Ascending aorta (tissue), 2 donors: ENCODE measurements at regions not wholly inside any gene's neighbourhood (a gene's known extent, or its start where the extent isn't known, plus 50 kb on each side); places are given as distances from the start of the nearest gene placed in this dataset.
"Not testable (repeated sequence)": the region's sequence is repeated elsewhere in the genome, so short reads cannot be mapped to it uniquely, and the experiment has no call there.

Experiments
- DNase-seq, 2 donors: peaks; one replicate each; pipeline ENCODE4 v3.0.0-alpha.2; 2019; ENCODE audit warnings: low spot score in 2 of 2
- H3K27ac ChIP-seq, 2 donors: fragments of 200-600 bp; sonication (generic); one replicate each; pipeline ENCODE4 v1.5.1; 2016 to 2017; ENCODE audit warnings: mild to moderate bottlenecking in 1 of 2
- H3K27me3 ChIP-seq: fragments of 200-600 bp; sonication (generic); one replicate; pipeline ENCODE4 v1.5.1; 2017
- H3K36me3 ChIP-seq, 2 donors: fragments of 200-600 bp; sonication (generic); one replicate each; pipeline ENCODE4 v1.5.1; 2016
- H3K4me1 ChIP-seq, 2 donors: fragments of 200-600 bp; sonication (generic); one replicate each; pipeline ENCODE4 v1.5.1; 2016 to 2017; ENCODE audit warnings: mild to moderate bottlenecking in 1 of 2
- H3K4me3 ChIP-seq, 2 donors: fragments of 200-600 bp; sonication (generic); one replicate each; pipeline ENCODE4 v1.5.1; 2016 to 2017; ENCODE audit warnings: mild to moderate bottlenecking in 1 of 2
- H3K9me3 ChIP-seq, 2 donors: fragments of 200-600 bp; sonication (generic); one replicate each; pipeline ENCODE4 v1.5.1; 2016
- intact Hi-C: fragments of 100-400 bp; cut with DNase I; formaldehyde crosslinking; loops from one replicate; pipeline ENCODE4 v1.15.1; 2023
- TF ChIP-seq, protein P1 (sequence below), 3 experiments: fragments of 200-600 bp in 2 of 3; fragments of 450-650 bp in 1 of 3; sonication (generic) in 2 of 3; IDR thresholded peaks; one replicate each; pipeline ENCODE4 v1.5.1; 2016 to 2019; ENCODE audit warnings: antibody characterized with exemption in 3 of 3, mild to moderate bottlenecking in 1 of 3, moderate library complexity in 1 of 3

DNA sequence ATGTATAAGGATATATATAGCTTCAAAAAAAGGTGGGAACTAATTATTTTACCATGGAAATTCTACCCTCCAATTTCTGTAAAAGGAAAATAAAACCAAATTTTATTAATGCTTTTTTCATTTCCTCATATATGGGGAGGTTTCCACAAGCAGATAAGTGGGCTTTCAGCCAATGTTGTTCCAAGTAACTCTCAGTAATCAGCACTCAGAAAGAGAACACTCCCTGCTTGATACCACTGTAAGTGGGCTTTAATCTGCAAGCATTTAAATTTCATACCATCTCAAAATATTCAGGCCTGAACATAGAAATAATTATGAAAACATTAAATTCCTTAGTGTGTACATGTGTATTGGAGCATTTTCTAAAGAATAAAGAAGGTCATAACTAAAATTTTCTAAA is 827.6 kb downstream of the C12orf50 start:
- H3K27ac ChIP-seq, result no peak overlapping the region
- no peak overlapping the region for H3K4me3 ChIP-seq
- H3K4me1 ChIP-seq, result no peaks in the 10 kb centered on the region
- H3K36me3 ChIP-seq, result no peaks in the 10 kb centered on the region
- TF ChIP-seq, protein P1, sequence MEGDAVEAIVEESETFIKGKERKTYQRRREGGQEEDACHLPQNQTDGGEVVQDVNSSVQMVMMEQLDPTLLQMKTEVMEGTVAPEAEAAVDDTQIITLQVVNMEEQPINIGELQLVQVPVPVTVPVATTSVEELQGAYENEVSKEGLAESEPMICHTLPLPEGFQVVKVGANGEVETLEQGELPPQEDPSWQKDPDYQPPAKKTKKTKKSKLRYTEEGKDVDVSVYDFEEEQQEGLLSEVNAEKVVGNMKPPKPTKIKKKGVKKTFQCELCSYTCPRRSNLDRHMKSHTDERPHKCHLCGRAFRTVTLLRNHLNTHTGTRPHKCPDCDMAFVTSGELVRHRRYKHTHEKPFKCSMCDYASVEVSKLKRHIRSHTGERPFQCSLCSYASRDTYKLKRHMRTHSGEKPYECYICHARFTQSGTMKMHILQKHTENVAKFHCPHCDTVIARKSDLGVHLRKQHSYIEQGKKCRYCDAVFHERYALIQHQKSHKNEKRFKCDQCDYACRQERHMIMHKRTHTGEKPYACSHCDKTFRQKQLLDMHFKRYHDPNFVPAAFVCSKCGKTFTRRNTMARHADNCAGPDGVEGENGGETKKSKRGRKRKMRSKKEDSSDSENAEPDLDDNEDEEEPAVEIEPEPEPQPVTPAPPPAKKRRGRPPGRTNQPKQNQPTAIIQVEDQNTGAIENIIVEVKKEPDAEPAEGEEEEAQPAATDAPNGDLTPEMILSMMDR (IDR thresholded peaks at IDR 0.05), result no peak
- peaks cover 0 to 8% of the 10 kb centered on the region in 2 donors for H3K9me3 ChIP-seq
- no peaks in the 10 kb centered on the region for H3K27me3 ChIP-seq
- intact Hi-C loops, result no loop called here
- no peak for DNase-seq

DNA sequence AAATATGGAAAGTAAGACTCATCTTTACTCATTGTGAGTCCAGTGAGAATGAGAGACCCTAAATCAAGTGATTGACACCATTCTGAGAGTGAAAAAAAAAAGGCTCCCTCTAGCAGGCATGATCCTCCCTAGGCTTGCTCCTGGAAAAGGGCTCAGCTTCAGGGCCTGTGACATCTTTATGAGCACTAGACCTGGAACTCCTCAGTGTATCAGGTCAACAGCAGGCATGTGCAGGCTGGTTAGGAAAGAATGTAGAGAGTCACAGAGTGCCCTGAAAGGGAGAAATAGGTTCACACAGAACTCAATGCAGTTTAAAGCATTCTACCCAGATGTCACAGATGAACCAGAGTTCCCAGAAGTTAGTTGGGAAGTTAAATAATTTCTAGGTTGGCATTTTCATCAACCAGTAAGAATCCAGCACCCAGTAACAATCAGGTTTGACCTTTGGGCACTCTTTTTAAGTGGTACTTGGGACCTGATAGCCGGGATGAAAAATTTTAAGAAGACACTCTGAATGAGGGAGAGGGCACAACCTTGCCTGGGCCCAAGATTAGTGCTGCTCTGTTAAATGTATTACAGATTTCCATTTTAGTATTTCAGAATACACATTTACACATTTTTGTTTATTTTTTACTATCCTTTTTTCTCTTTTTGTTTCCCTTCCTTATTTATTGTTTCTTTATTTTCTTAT is 828.8 kb downstream of the C12orf50 start:
- H3K9me3 ChIP-seq, result peaks cover 0 to 6% of the 10 kb centered on the region in 2 donors
- H3K27ac ChIP-seq, result no peak overlapping the region
- intact Hi-C loops, result no loop called here
- TF ChIP-seq, protein P1 (IDR thresholded peaks at IDR 0.05), result no peak
- H3K4me3 ChIP-seq, result no peak overlapping the region
- H3K27me3 ChIP-seq, result no peaks in the 10 kb centered on the region
- H3K36me3 ChIP-seq, result no peaks in the 10 kb centered on the region
- no peaks in the 10 kb centered on the region for H3K4me1 ChIP-seq
- DNase-seq, result no peak

DNA sequence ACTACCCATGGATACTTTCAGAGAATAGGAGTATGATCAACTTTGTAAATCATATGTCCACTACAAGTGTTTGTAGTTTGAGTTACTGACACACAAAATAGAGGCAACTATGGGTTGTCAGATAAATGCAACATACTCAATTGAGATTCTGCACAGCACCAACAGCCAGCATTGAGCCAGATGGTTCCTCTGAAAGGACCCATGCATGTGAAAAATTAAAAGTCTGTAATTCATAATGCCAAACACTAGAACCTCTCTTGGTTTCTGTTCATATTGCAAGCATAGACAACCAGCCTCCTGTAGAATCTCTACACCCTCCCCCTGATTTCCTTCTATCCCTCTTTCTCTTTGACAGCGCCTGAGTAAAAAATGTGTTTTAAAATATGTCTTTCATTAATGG is 831.0 kb downstream of the C12orf50 start:
- H3K36me3 ChIP-seq, result no peaks in the 10 kb centered on the region
- intact Hi-C loops, result no loop called here
- H3K4me1 ChIP-seq, result no peaks in the 10 kb centered on the region
- no peak overlapping the region for H3K4me3 ChIP-seq
- H3K27ac ChIP-seq, result no peak overlapping the region
- DNase-seq, result no peak
- TF ChIP-seq, protein P1 (IDR thresholded peaks at IDR 0.05), result no peak
- no peaks in the 10 kb centered on the region for H3K27me3 ChIP-seq
- no peaks in the 10 kb centered on the region for H3K9me3 ChIP-seq

DNA sequence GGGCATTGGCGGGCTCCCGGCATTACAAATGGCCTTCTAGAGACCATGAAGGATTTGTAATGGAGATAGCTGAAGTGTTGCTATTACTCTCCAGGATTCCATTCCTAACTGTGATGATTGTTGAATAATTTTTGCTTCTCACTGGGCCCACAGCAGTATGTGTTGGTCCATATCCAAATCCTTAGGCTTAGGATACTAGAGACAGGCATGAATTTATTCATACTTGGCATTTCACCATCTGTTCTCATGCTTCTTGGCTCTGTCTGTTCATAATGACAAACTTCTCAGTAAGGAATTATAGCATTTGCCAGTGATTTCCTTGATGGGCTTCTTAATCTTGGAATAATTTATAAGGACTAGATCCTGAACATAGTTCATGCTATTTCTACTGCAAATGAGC is 832.9 kb downstream of the C12orf50 start:
- H3K4me1 ChIP-seq, result no peaks in the 10 kb centered on the region
- intact Hi-C loops, result no loop called here
- H3K9me3 ChIP-seq, result no peaks in the 10 kb centered on the region
- no peak for DNase-seq
- no peaks in the 10 kb centered on the region for H3K27me3 ChIP-seq
- H3K36me3 ChIP-seq, result no peaks in the 10 kb centered on the region
- no peak overlapping the region for H3K4me3 ChIP-seq
- TF ChIP-seq, protein P1 (IDR thresholded peaks at IDR 0.05), result no peak
- H3K27ac ChIP-seq, result no peak overlapping the region

DNA sequence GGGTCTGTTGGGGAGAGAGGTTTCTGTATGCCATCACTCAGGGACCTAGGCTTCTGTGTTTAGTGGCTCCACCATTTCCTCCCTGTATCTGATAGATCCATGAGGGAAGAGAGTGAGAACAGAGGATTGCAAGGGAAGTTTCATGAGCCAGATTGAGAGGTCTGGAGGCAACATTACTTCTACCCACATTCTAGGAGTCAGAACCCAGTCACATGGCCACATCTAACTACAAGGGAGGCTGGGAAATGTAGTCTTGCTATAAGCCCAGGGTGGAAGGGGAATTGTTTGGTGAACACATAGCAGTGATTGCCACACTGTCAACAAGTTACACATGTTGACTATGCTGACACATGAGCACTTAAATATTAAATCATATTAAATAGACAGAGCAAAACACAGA is 834.8 kb downstream of the C12orf50 start:
- intact Hi-C loops, H3K9me3 ChIP-seq, H3K27me3 ChIP-seq, DNase-seq, H3K4me1 ChIP-seq, H3K4me3 ChIP-seq, H3K36me3 ChIP-seq, H3K27ac ChIP-seq: not testable (repeated sequence)

DNA sequence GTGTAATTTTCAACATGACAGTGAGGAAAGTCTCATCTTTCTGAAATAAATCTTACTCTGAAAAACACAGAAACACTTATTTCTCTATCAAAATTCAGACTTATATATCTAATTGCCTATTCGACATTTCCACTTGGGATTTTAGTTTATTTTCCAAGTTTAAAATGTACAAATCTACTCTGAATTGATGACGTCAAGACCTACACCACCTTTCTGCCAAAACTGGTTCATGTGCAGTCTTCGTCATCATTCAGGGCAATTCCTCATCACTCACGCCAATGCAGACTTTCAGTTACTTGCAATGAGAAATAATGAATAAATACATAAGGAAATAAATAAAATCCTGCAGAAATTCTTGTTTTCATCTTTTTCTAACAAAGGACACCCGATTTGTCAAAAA is 843.8 kb downstream of the C12orf50 start:
- intact Hi-C loops, result no loop called here
- no peaks in the 10 kb centered on the region for H3K36me3 ChIP-seq

More for the DNA sequence above, 843.8 kb downstream of the C12orf50 start:
- no peaks in the 10 kb centered on the region for H3K4me1 ChIP-seq
- no peaks in the 10 kb centered on the region for H3K27me3 ChIP-seq
- no peak overlapping the region for H3K27ac ChIP-seq
- TF ChIP-seq, protein P1 (IDR thresholded peaks at IDR 0.05), result no peak
- no peak overlapping the region for H3K4me3 ChIP-seq
- no peak for DNase-seq
- H3K9me3 ChIP-seq, result no peaks in the 10 kb centered on the region
